ENCODE measurements at regions not wholly inside any gene's neighbourhood (a gene's known extent, or its start where the extent isn't known, plus 50 kb on each side); places are given as distances from the start of the nearest gene placed in this dataset.

- ATAC-seq (no peak), DNase-seq (no peak)
- H3K9me3 ChIP-seq (ENCODE audit: control insufficient read depth, low read length), result no peaks in the 10 kb centered on the region
- no peak overlapping the region for H3K4me3 ChIP-seq (ENCODE audit: low read length)
- intact Hi-C loops (cut with DNase I), result no loop called here
- no peaks in the 10 kb centered on the region for H3K27me3 ChIP-seq (ENCODE audit: control insufficient read depth, insufficient read depth)
- no peak overlapping the region for H3K27ac ChIP-seq (ENCODE audit: low read length)
- H3K4me1 ChIP-seq (ENCODE audit: control insufficient read depth, insufficient read depth, low read length), result no peaks in the 10 kb centered on the region
- WGBS, result 72% methylated on average over 4 of the region's 4 CpGs
Measured at GRCh38 chr4:43875655-43876054, 573.0 kb downstream of the KCTD8 start.

GRCh38 chr4:43882470-43882869 is 566.1 kb downstream of the KCTD8 start:
- H3K9me3 ChIP-seq (ENCODE audit: control insufficient read depth, low read length), result no peaks in the 10 kb centered on the region
- DNase-seq (no peak), ATAC-seq (no peak)
- no peak overlapping the region for H3K4me3 ChIP-seq (ENCODE audit: low read length)
- no peaks in the 10 kb centered on the region for H3K4me1 ChIP-seq (ENCODE audit: control insufficient read depth, insufficient read depth, low read length)
- 61% methylated on average over 1 of the region's 1 CpG for WGBS
- no peaks in the 10 kb centered on the region for H3K27me3 ChIP-seq (ENCODE audit: control insufficient read depth, insufficient read depth)
- intact Hi-C loops (cut with DNase I), result no loop called here
- H3K27ac ChIP-seq (ENCODE audit: low read length), result no peak overlapping the region

- intact Hi-C loops (cut with DNase I), result no loop called here
- ATAC-seq, result no peak
- Histone ChIP-seq H3K27me3 (ENCODE audit: control insufficient read depth, insufficient read depth) (no peaks in the 10 kb centered on the region), H3K4me3 (ENCODE audit: low read length) (no peak overlapping the region), H3K9me3 (ENCODE audit: control insufficient read depth, low read length) (no peaks in the 10 kb centered on the region), H3K27ac (ENCODE audit: low read length) (no peak overlapping the region), H3K4me1 (ENCODE audit: control insufficient read depth, insufficient read depth, low read length) (no peaks in the 10 kb centered on the region)
- 67% methylated on average over 3 of the region's 3 CpGs for WGBS
- DNase-seq, result no peak
Measured at GRCh38 chr4:43886196-43886595, 562.4 kb downstream of the KCTD8 start.

GRCh38 chr4:43898836-43899235 is 549.8 kb downstream of the KCTD8 start:
- intact Hi-C loops (cut with DNase I), result no loop called here
- Histone ChIP-seq H3K9me3 (ENCODE audit: control insufficient read depth, low read length) (no peaks in the 10 kb centered on the region), H3K4me3 (ENCODE audit: low read length) (no peak overlapping the region), H3K4me1 (ENCODE audit: control insufficient read depth, insufficient read depth, low read length) (no peaks in the 10 kb centered on the region), H3K27ac (ENCODE audit: low read length) (no peak overlapping the region), H3K27me3 (ENCODE audit: control insufficient read depth, insufficient read depth) (no peaks in the 10 kb centered on the region)
- DNase-seq, result peak in 1 of 3 donors; percentile 33
- no peak for ATAC-seq
- WGBS, result 90% methylated on average over 15 of the region's 15 CpGs

- no peak overlapping the region for H3K4me3 ChIP-seq (ENCODE audit: low read length)
Measured at GRCh38 chr4:43903456-43903855, 545.2 kb downstream of the KCTD8 start.

GRCh38 chr4:43918377-43918776 is 530.2 kb downstream of the KCTD8 start:
- H3K27me3 ChIP-seq (ENCODE audit: control insufficient read depth, insufficient read depth), result no peaks in the 10 kb centered on the region
- H3K27ac ChIP-seq (ENCODE audit: low read length), result no peak overlapping the region
- ATAC-seq (no peak), DNase-seq (no peak)
- H3K4me3 ChIP-seq (ENCODE audit: low read length), result no peak overlapping the region
- no peaks in the 10 kb centered on the region for H3K4me1 ChIP-seq (ENCODE audit: control insufficient read depth, insufficient read depth, low read length)
- no peaks in the 10 kb centered on the region for H3K9me3 ChIP-seq (ENCODE audit: control insufficient read depth, low read length)
- intact Hi-C loops (cut with DNase I), result no loop called here
- WGBS, result 64% methylated on average over 3 of the region's 3 CpGs

More at GRCh38 chr4:43903456-43903855, 545.2 kb downstream of the KCTD8 start:
- DNase-seq, result no peak
- intact Hi-C loops (cut with DNase I), result no loop called here
- Histone ChIP-seq H3K4me1 (ENCODE audit: control insufficient read depth, insufficient read depth, low read length) (no peaks in the 10 kb centered on the region), H3K9me3 (ENCODE audit: control insufficient read depth, low read length) (no peaks in the 10 kb centered on the region), H3K27me3 (ENCODE audit: control insufficient read depth, insufficient read depth) (no peaks in the 10 kb centered on the region), H3K27ac (ENCODE audit: low read length) (no peak overlapping the region)
- ATAC-seq, result no peak
- 90% methylated on average over 4 of the region's 4 CpGs for WGBS

- ATAC-seq, result no peak
- no peaks in the 10 kb centered on the region for H3K9me3 ChIP-seq (ENCODE audit: control insufficient read depth, low read length)
- DNase-seq, result no peak
- no peak overlapping the region for H3K27ac ChIP-seq (ENCODE audit: low read length)
- intact Hi-C loops (cut with DNase I), result no loop called here
- H3K4me3 ChIP-seq (ENCODE audit: low read length), result no peak overlapping the region
- no peaks in the 10 kb centered on the region for H3K4me1 ChIP-seq (ENCODE audit: control insufficient read depth, insufficient read depth, low read length)
- H3K27me3 ChIP-seq (ENCODE audit: control insufficient read depth, insufficient read depth), result no peaks in the 10 kb centered on the region
- 64% methylated on average over 2 of the region's 2 CpGs for WGBS
Measured at GRCh38 chr4:43932448-43932847, 516.2 kb downstream of the KCTD8 start.

- 41% methylated on average over 1 of the region's 1 CpG for WGBS
Measured at GRCh38 chr4:43943998-43944397, 504.6 kb downstream of the KCTD8 start.

GRCh38 chr4:43959976-43960375 is 488.6 kb downstream of the KCTD8 start:
- Histone ChIP-seq H3K9me3 (ENCODE audit: control insufficient read depth, low read length) (no peaks in the 10 kb centered on the region), H3K4me1 (ENCODE audit: control insufficient read depth, insufficient read depth, low read length) (no peaks in the 10 kb centered on the region), H3K4me3 (ENCODE audit: low read length) (no peak overlapping the region), H3K27me3 (ENCODE audit: control insufficient read depth, insufficient read depth) (no peaks in the 10 kb centered on the region), H3K27ac (ENCODE audit: low read length) (no peak overlapping the region)
- WGBS, result 69% methylated on average over 1 of the region's 1 CpG
- ATAC-seq (no peak), DNase-seq (no peak)
- intact Hi-C loops (cut with DNase I), result no loop called here

More at GRCh38 chr4:43943998-43944397, 504.6 kb downstream of the KCTD8 start:
- ATAC-seq (no peak), DNase-seq (no peak)
- no peak overlapping the region for H3K27ac ChIP-seq (ENCODE audit: low read length)
- intact Hi-C loops (cut with DNase I), result no loop called here
- H3K9me3 ChIP-seq (ENCODE audit: control insufficient read depth, low read length), result no peaks in the 10 kb centered on the region
- no peaks in the 10 kb centered on the region for H3K27me3 ChIP-seq (ENCODE audit: control insufficient read depth, insufficient read depth)
- H3K4me1 ChIP-seq (ENCODE audit: control insufficient read depth, insufficient read depth, low read length), result no peaks in the 10 kb centered on the region
- no peak overlapping the region for H3K4me3 ChIP-seq (ENCODE audit: low read length)

- DNase-seq (no peak), ATAC-seq (no peak)
- 94% methylated on average over 9 of the region's 9 CpGs for WGBS
- intact Hi-C loops (cut with DNase I), result no loop called here
- Histone ChIP-seq H3K4me1 (ENCODE audit: control insufficient read depth, insufficient read depth, low read length) (no peaks in the 10 kb centered on the region), H3K4me3 (ENCODE audit: low read length) (no peak overlapping the region), H3K27me3 (ENCODE audit: control insufficient read depth, insufficient read depth) (no peaks in the 10 kb centered on the region), H3K9me3 (ENCODE audit: control insufficient read depth, low read length) (no peaks in the 10 kb centered on the region), H3K27ac (ENCODE audit: low read length) (no peak overlapping the region)
Measured at GRCh38 chr4:43968011-43968410, 480.6 kb downstream of the KCTD8 start.

- Histone ChIP-seq H3K9me3 (ENCODE audit: control insufficient read depth, low read length) (no peaks in the 10 kb centered on the region), H3K4me3 (ENCODE audit: low read length) (no peak overlapping the region), H3K4me1 (ENCODE audit: control insufficient read depth, insufficient read depth, low read length) (no peaks in the 10 kb centered on the region), H3K27me3 (ENCODE audit: control insufficient read depth, insufficient read depth) (no peaks in the 10 kb centered on the region), H3K27ac (ENCODE audit: low read length) (no peak overlapping the region)
- intact Hi-C loops (cut with DNase I), result no loop called here
- ATAC-seq (no peak), DNase-seq (no peak)
- 62% methylated on average over 1 of the region's 1 CpG for WGBS
Measured at GRCh38 chr4:43983610-43984009, 465.0 kb downstream of the KCTD8 start.

- WGBS, result 84% methylated on average over 9 of the region's 9 CpGs
- no peak for ATAC-seq
- no peak for DNase-seq
- no peaks in the 10 kb centered on the region for H3K27me3 ChIP-seq (ENCODE audit: control insufficient read depth, insufficient read depth)
- no peaks in the 10 kb centered on the region for H3K9me3 ChIP-seq (ENCODE audit: control insufficient read depth, low read length)
- no peak overlapping the region for H3K27ac ChIP-seq (ENCODE audit: low read length)
- no peak overlapping the region for H3K4me3 ChIP-seq (ENCODE audit: low read length)
- intact Hi-C loops (cut with DNase I), result no loop called here
- H3K4me1 ChIP-seq (ENCODE audit: control insufficient read depth, insufficient read depth, low read length), result no peaks in the 10 kb centered on the region
Measured at GRCh38 chr4:43987331-43987944, 461.2 kb downstream of the KCTD8 start.
